ENCODE measurements at regions not wholly inside any gene's neighbourhood (a gene's known extent, or its start where the extent isn't known, plus 50 kb on each side); places are given as distances from the start of the nearest gene placed in this dataset.

DNA sequence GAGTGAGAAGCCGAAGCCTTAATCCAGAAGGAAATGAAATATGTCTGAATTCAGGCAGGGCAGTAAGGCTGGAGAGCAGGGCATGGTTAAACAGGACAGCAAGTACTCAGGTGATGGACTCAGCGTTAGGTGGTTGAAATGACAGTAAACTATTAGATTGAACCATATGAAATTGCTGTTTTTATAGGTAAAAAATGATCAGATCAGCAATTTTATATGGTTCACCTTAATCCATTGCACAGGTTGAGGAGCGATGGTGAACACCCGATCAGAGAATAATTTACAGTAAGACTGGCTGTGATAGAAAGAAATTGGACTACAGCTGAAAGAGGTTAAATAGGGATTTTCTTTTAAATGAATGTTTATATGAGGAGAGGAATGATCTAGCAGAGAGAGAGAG, 56.6 kb downstream of the TTC6 start:
- TF ChIP-seq, protein P1, sequence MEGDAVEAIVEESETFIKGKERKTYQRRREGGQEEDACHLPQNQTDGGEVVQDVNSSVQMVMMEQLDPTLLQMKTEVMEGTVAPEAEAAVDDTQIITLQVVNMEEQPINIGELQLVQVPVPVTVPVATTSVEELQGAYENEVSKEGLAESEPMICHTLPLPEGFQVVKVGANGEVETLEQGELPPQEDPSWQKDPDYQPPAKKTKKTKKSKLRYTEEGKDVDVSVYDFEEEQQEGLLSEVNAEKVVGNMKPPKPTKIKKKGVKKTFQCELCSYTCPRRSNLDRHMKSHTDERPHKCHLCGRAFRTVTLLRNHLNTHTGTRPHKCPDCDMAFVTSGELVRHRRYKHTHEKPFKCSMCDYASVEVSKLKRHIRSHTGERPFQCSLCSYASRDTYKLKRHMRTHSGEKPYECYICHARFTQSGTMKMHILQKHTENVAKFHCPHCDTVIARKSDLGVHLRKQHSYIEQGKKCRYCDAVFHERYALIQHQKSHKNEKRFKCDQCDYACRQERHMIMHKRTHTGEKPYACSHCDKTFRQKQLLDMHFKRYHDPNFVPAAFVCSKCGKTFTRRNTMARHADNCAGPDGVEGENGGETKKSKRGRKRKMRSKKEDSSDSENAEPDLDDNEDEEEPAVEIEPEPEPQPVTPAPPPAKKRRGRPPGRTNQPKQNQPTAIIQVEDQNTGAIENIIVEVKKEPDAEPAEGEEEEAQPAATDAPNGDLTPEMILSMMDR (IDR thresholded peaks at IDR 0.05; ENCODE audit: extremely low read depth in 1 of 2, insufficient read depth in 1 of 2, low read depth in 1 of 2, low read length in 2 of 2): no peak
- TF ChIP-seq POLR2A (IDR thresholded peaks at IDR 0.05; ENCODE audit: low read depth, low read length): no peak
- no peak for TF ChIP-seq EZH2 (IDR thresholded peaks at IDR 0.05; ENCODE audit: borderline replicate concordance, low read depth, low read length, severe bottlenecking)
- TF ChIP-seq FOS (IDR thresholded peaks at IDR 0.05; ENCODE audit: borderline replicate concordance, insufficient read depth, low read length): no peak
- no peak for TF ChIP-seq JUN (IDR thresholded peaks at IDR 0.05; ENCODE audit: borderline replicate concordance, insufficient read depth, insufficient read length, low read depth)
- no peak for TF ChIP-seq POLR2AphosphoS5 (IDR thresholded peaks at IDR 0.05; ENCODE audit: insufficient read depth, low read depth, low read length)
- TF ChIP-seq GATA2 (IDR thresholded peaks at IDR 0.05; ENCODE audit: insufficient read depth, insufficient read length, low read depth, low read length): no peak
- no peak for TF ChIP-seq MYC (IDR thresholded peaks at IDR 0.05; ENCODE audit: low read depth, low read length)
